GM21529 (cell line): ENCODE measurements at regions not wholly inside any gene's neighbourhood (a gene's known extent, or its start where the extent isn't known, plus 50 kb on each side); places are given as distances from the start of the nearest gene placed in this dataset.
A peak's percentile ranks its signal among the peaks of the same experiment; 100 is the strongest.
"Not testable (repeated sequence)": the region's sequence is repeated elsewhere in the genome, so short reads cannot be mapped to it uniquely, and the experiment has no call there.

ENCODE experiments used
- ATAC-seq: cut with Tn5 transposase; IDR thresholded peaks from one replicate; pipeline ENCODE4 v1.9.1; 2021; ENCODE audit not compliant: unreplicated experiment

GRCh38 chr1:174105086-174105485, 54.2 kb upstream of the RABGAP1L start:
- no peak for ATAC-seq

- no peak for ATAC-seq
These were observed 55.6 kb upstream of the RABGAP1L start for GRCh38 chr1:174103766-174104165.

DNA sequence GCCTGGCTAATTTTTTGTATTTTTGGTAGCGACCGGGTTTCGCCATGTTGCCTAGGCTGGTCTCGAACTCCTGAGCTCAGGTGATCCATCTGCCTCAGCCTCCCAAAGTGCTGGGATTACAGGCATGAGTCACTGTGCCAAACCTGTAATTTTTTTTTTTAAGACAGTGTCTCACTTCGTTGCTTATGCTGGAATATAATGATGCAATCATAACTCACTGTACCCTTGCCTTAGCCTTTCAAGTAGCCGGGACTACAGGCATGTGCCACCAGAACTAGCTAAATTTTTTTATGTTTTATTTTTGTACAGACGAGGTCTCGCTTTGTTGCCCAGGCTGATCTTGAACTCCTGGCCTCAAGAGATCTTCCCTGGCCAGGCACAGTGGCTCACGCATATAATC, 57.3 kb upstream of the RABGAP1L start:
- not testable (repeated sequence) for ATAC-seq

- no peak for ATAC-seq
These were observed 61.9 kb upstream of the RABGAP1L start for GRCh38 chr1:174097426-174097825.

DNA sequence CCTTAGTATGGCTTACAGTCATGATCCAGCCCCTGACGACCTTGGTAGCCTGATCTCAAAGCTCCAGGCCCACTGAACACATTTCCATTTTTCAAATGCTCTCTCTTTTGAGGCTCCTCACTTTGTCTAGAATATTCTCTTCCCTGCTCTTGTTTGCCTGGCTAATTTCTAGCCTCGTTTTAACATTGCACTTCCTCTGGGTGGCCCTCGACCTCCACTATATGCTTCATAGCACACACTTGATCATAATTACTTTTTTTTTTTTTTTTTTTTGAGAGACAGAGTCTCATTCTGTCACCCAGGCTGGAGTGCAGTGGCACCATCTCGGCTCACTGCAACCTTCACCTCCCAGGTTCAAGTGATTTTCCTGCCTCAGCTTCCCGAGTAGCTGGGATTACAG, 65.5 kb upstream of the RABGAP1L start:
- peak; percentile 56 for ATAC-seq

DNA sequence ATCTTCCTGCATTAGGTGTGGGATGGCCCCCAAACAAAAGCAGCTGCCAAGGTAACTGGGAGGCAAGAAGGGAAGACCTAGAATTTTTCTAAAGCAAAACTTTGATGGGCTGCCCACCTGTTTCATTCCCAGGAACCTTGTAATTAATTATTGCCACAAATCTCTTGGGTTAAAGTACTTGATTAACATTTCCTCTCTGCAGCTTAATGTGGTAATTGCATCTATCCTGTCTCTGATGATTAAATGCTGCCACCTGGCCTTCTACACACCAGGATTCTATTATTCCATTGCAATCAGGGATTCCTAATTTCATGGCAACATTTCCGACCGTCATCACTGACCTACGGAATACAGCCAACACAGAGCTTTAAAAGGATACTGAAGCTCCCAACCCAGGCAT, 68.3 kb upstream of the RC3H1 start:
- ATAC-seq, result no peak

GRCh38 chr1:174080819-174081218, 58.7 kb upstream of the RC3H1 start:
- ATAC-seq, result no peak

DNA sequence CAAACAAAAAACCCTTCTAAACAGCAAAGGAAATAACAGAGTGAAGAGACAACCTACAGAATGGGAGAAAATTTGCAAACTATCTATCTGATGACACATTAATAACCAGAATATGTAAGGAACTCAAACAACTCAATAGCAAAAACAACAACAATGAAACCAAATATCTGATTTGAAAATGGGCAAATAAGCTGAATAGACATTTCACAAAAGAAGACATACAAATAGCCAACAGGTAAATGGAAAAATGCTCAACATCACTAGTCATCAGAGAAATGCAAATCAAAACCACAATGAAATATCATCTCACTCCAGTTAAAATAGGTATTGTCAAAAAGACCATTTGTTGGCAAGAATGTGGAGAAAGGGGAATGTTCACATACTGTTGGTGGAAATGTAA, 57.6 kb upstream of the RC3H1 start:
- ATAC-seq, result no peak

DNA sequence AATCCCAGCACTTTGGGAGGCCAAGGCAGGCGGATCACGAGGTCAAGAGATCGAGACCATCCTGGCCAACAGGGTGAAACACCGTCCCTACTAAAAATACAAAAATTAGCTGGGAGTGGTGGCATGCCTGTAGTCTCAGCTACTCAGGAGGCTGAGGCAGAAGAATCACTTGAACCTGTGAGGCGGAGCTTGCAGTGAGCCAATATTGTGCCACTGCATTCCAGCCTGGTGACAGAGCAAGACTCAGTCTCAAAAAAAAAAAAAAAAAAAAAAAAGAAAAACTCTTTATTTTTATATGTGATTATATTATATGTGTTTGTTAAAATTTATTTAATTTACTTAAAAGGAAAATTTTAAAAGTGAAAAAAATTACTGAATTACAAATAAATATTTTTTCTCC, 56.8 kb upstream of the RC3H1 start:
- ATAC-seq, result not testable (repeated sequence)

DNA sequence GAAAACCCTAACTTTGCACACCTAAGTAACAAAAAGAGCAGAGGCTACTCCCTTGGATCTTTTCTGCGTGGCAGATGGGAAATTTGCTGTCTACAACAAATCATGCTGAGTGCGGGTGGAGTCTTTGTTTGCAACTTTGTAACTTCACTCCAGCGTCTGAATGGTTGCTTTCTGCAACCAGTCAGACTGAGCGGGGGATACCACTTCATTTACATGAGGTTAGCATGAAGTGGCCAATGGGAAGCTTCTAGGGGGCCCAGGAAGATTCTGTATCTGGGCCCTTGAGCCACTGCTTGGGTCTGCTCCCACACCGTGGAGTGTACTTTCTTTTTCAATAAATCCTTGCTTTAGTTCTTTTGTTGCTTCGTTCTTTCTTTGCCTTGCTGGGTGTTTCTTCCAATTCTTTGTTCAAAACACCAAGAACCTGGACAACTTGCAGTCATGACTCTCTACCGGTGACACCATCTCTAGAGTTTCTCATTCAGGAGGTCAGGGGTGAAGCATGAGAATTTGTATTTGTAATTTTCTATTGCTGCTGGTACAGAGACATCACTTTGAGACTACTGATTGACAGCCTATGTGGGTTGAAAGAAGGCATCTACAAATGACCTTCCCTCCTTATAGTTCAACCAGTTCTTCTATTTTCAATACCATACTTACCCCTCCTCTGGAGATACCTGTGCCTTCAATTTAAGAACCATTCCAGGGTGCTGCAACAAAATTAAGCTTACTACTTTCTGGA, 55.8 kb upstream of the RC3H1 start:
- no peak for ATAC-seq

DNA sequence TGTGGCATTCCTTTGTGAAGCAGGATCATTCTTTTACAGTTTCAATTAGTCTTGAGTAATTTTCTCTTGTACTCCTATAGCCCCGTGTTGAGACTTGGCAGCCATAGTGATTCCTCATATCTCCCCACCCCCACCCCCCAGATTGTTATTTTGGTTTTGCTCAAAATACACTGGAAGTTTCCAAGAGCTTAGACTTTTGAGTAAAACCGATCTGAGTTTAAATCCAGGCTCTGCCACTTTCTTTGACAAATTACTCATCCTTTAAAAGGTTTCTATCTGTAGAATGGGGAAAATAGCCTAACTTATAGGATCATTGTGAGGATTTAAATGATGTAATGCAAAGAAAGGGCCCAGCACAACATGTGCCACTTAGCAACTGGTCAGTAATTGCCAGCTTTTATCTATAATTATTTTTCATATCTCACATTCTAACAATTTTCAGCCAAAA, 53.1 kb upstream of the RC3H1 start:
- ATAC-seq, result no peak

DNA sequence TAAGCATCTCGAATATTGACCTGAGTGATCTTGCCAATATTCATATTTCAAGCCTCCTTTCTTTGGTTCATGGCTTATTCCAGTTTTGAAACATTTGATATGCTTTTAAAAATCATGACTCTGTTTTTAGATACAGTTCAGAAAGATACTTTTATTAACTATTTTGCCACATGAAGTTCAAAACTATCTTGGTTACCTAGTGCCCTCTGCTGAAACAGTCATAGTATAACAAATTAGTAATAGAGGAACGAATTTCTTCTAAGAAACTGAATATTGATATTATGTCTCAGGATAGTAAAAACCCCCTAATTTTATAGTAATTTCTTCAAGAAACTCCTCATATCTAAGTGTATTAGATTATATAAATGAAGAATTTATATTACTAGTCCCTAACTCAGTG, 52.6 kb upstream of the RC3H1 start:
- ATAC-seq, result no peak

- ATAC-seq, result no peak
These were observed 50.4 kb upstream of the RC3H1 start for GRCh38 chr1:174072581-174072980.
